SU-DHL-6 (cell line): ENCODE measurements at regions not wholly inside any gene's neighbourhood (a gene's known extent, or its start where the extent isn't known, plus 50 kb on each side); places are given as distances from the start of the nearest gene placed in this dataset.

Experiments
- H2AFZ ChIP-seq: fragments of 200-600 bp; sonication (generic); 2 replicates; pipeline ENCODE4 v1.6.1; 2014; ENCODE audit warnings: low read depth, mild to moderate bottlenecking, moderate library complexity, mixed read lengths, antibody characterized with exemption, low read length; ENCODE audit not compliant: severe bottlenecking
- H3F3A ChIP-seq: fragments of 200-600 bp; shearing (Covaris generic); 2 replicates; pipeline ENCODE4 v1.6.0; 2016; ENCODE audit warnings: antibody characterized with exemption, mild to moderate bottlenecking; ENCODE audit not compliant: insufficient read depth
- H3K27ac ChIP-seq: fragments of 200-600 bp; sonication (generic); 2 replicates; pipeline ENCODE4 v1.5.1; 2016; ENCODE audit warnings: low read depth, mild to moderate bottlenecking, low read length, moderate library complexity, mixed read lengths
- H3K27me3 ChIP-seq: fragments of 200-600 bp; sonication (generic), shearing (Covaris generic); 2 replicates; pipeline ENCODE4 v1.6.0; 2014; ENCODE audit warnings: mild to moderate bottlenecking, low read length
- H3K36me3 ChIP-seq: fragments of 200-600 bp; sonication (generic); 2 replicates; pipeline ENCODE4 v1.6.1; 2014; ENCODE audit warnings: mild to moderate bottlenecking, low read length, mixed read lengths
- H3K4me2 ChIP-seq: fragments of 300-600, 200-600 bp; shearing (Covaris generic), sonication (generic); 2 replicates; pipeline ENCODE4 v1.6.0; 2014; ENCODE audit warnings: low read length, low read depth, mild to moderate bottlenecking; ENCODE audit not compliant: poor library complexity, severe bottlenecking
- H3K4me3 ChIP-seq: fragments of 200-600 bp; sonication (generic); 2 replicates; pipeline ENCODE4 v1.5.1; 2014; ENCODE audit warnings: antibody characterized with exemption, low read length, mild to moderate bottlenecking, mixed read lengths; ENCODE audit not compliant: insufficient read depth, poor library complexity, severe bottlenecking
- H3K79me2 ChIP-seq: fragments of 200-600 bp; sonication (generic); 2 replicates; pipeline ENCODE4 v1.6.1; 2014; ENCODE audit warnings: mild to moderate bottlenecking, low read length, moderate library complexity; ENCODE audit not compliant: insufficient read depth
- H3K9ac ChIP-seq: fragments of 200-600 bp; sonication (generic); 2 replicates; pipeline ENCODE4 v1.7.0; 2014; ENCODE audit warnings: mild to moderate bottlenecking, low read length
- H3K9me2 ChIP-seq: fragments of 200-600 bp; sonication (generic); replicated peaks from 2 replicates; pipeline ENCODE4 v1.6.1; 2014; ENCODE audit warnings: low read length; ENCODE audit not compliant: insufficient read depth
- H3K9me3 ChIP-seq: fragments of 200-600 bp; sonication (generic); 2 replicates; pipeline ENCODE4 v1.6.1; 2014; ENCODE audit warnings: low read length, mixed read lengths; ENCODE audit not compliant: insufficient read depth
- H4K20me1 ChIP-seq: fragments of 200-600 bp; sonication (generic); 2 replicates; pipeline ENCODE4 v1.6.1; 2014; ENCODE audit warnings: low read depth, mild to moderate bottlenecking, antibody characterized with exemption, low read length, moderate library complexity, mixed read lengths
- EZH2phosphoT487 ChIP-seq: fragments of 200-600 bp; sonication (generic), shearing (Covaris generic); conservative IDR thresholded peaks from 2 replicates; pipeline ENCODE4 v1.6.1; 2018; ENCODE audit warnings: mild to moderate bottlenecking, antibody characterized with exemption, low read length, moderate library complexity, mixed read lengths
- TF ChIP-seq, protein P1 (sequence below): fragments of 200-600 bp; sonication (generic); IDR thresholded peaks from one replicate; pipeline ENCODE4 v1.5.1; 2017; ENCODE audit warnings: antibody characterized with exemption, mild to moderate bottlenecking, low read length, moderate library complexity; ENCODE audit not compliant: insufficient read depth, poor library complexity, severe bottlenecking

GRCh38 chr10:120734483-120735078 lies 116.6 kb upstream of the WDR11 start:
- Histone ChIP-seq H3K27ac (no peak overlapping the region), H3K4me2 (no peak overlapping the region), H4K20me1 (no peaks in the 10 kb centered on the region), H3K9me2 (no peaks in the 10 kb centered on the region), H3K9me3 (no peaks in the 10 kb centered on the region), H2AFZ (no peak overlapping the region), H3K9ac (no peak overlapping the region), H3K4me3 (no peak overlapping the region), H3K36me3 (no peaks in the 10 kb centered on the region), H3F3A (no peaks in the 10 kb centered on the region), H3K79me2 (no peaks in the 10 kb centered on the region), H3K27me3 (no peaks in the 10 kb centered on the region)
- TF ChIP-seq, protein P1, sequence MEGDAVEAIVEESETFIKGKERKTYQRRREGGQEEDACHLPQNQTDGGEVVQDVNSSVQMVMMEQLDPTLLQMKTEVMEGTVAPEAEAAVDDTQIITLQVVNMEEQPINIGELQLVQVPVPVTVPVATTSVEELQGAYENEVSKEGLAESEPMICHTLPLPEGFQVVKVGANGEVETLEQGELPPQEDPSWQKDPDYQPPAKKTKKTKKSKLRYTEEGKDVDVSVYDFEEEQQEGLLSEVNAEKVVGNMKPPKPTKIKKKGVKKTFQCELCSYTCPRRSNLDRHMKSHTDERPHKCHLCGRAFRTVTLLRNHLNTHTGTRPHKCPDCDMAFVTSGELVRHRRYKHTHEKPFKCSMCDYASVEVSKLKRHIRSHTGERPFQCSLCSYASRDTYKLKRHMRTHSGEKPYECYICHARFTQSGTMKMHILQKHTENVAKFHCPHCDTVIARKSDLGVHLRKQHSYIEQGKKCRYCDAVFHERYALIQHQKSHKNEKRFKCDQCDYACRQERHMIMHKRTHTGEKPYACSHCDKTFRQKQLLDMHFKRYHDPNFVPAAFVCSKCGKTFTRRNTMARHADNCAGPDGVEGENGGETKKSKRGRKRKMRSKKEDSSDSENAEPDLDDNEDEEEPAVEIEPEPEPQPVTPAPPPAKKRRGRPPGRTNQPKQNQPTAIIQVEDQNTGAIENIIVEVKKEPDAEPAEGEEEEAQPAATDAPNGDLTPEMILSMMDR, result no peak
- TF ChIP-seq EZH2phosphoT487, result no peak

- Histone ChIP-seq H3K9me2 (no peaks in the 10 kb centered on the region), H3K27ac (no peak overlapping the region), H3K4me3 (no peak overlapping the region), H4K20me1 (no peaks in the 10 kb centered on the region), H3K9ac (no peak overlapping the region), H2AFZ (no peak overlapping the region), H3F3A (no peaks in the 10 kb centered on the region), H3K9me3 (no peaks in the 10 kb centered on the region), H3K36me3 (no peaks in the 10 kb centered on the region), H3K4me2 (no peak overlapping the region), H3K79me2 (no peaks in the 10 kb centered on the region), H3K27me3 (no peaks in the 10 kb centered on the region)
- no peak for TF ChIP-seq EZH2phosphoT487
- TF ChIP-seq, protein P1, result no peak
These were observed 115.8 kb upstream of the WDR11 start for GRCh38 chr10:120735315-120735714.

- H3K27ac ChIP-seq, result no peak overlapping the region
- H3K4me3 ChIP-seq, result no peak overlapping the region
- H3K4me2 ChIP-seq, result no peak overlapping the region
- no peaks in the 10 kb centered on the region for H3K27me3 ChIP-seq
- no peaks in the 10 kb centered on the region for H3K79me2 ChIP-seq
- no peaks in the 10 kb centered on the region for H3K9me2 ChIP-seq
- TF ChIP-seq, protein P1, result peak; percentile 51
- TF ChIP-seq EZH2phosphoT487, result no peak
- no peaks in the 10 kb centered on the region for H3K9me3 ChIP-seq
- H4K20me1 ChIP-seq, result no peaks in the 10 kb centered on the region
- no peaks in the 10 kb centered on the region for H3F3A ChIP-seq
- H3K9ac ChIP-seq, result no peak overlapping the region
- no peak overlapping the region for H2AFZ ChIP-seq
- no peaks in the 10 kb centered on the region for H3K36me3 ChIP-seq
These were observed 115.3 kb upstream of the WDR11 start for GRCh38 chr10:120735773-120736371.
